Endothelial cell of umbilical vein (primary cell): ENCODE measurements at regions not wholly inside any gene's neighbourhood (a gene's known extent, or its start where the extent isn't known, plus 50 kb on each side); places are given as distances from the start of the nearest gene placed in this dataset.

ENCODE experiments used
- BruUV-seq: library from RNA; stranded (reverse); fragments of 400-500 nt; replicated peaks from 2 replicates; lab custom pipeline; 2021; lab: Mats Ljungman, UMichigan
- CTCF ChIA-PET: fragments of 300-600, 350-600 bp; sonication (Branson Sonifier 250); formaldehyde crosslinking; loops from one replicate; lab custom pipeline; 2021; ENCODE audit warnings: antibody characterized with exemption, inconsistent platforms; lab: Charles Lee
- POLR2A ChIA-PET: fragments of 300-600, 350-600 bp; sonication (Branson Sonifier 250); formaldehyde crosslinking; loops from one replicate; lab custom pipeline; 2021; ENCODE audit warnings: antibody characterized with exemption, inconsistent platforms; lab: Charles Lee
- DNase-seq: peaks from one replicate; pipeline ENCODE4 v3.0.0-alpha.2; 2011; ENCODE audit warnings: low read depth, low spot score
- FAIRE-seq: peaks from 2 replicates; lab custom pipeline; 2011; peaks lifted over from hg19 to GRCh38; lab: Jason Lieb, UNC
- H2AFZ ChIP-seq: 2 replicates; pipeline ENCODE4 v1.6.0; 2012; ENCODE audit warnings: low read depth, low read length, control low read depth, inconsistent platforms
- H3K27ac ChIP-seq: 2 replicates; pipeline ENCODE4 v1.5.1; 2011; ENCODE audit warnings: low read depth, mild to moderate bottlenecking, control low read depth, low read length, moderate library complexity; ENCODE audit not compliant: insufficient read depth
- H3K27me3 ChIP-seq, 2 experiments: 2 replicates each; pipeline versions ENCODE4 v1.6.0 to v1.6.1; 2011; ENCODE audit warnings: low read length in 2 of 2, mixed read lengths in 1 of 2; ENCODE audit not compliant: control insufficient read depth in 2 of 2, insufficient read depth in 2 of 2
- H3K36me3 ChIP-seq, 2 experiments: 2 replicates in 1 of 2; 3 replicates in 1 of 2; pipeline ENCODE4 v1.5.1; 2011; ENCODE audit warnings: low read length in 2 of 2, mild to moderate bottlenecking in 1 of 2, moderate library complexity in 1 of 2; ENCODE audit not compliant: control insufficient read depth in 2 of 2, insufficient read depth in 2 of 2; ENCODE audit errors: extremely low read depth in 1 of 2
- H3K4me1 ChIP-seq: 3 replicates; pipeline ENCODE4 v1.5.1; 2011; ENCODE audit warnings: mild to moderate bottlenecking, low read length; ENCODE audit not compliant: control insufficient read depth, insufficient read depth; ENCODE audit errors: extremely low read depth
- H3K4me2 ChIP-seq: 2 replicates; pipeline ENCODE4 v1.6.1; 2011; ENCODE audit warnings: low read length, control low read depth, mixed read lengths; ENCODE audit not compliant: insufficient read depth
- H3K4me3 ChIP-seq, 3 experiments: fragments of 200-600 bp in 1 of 3; sonication (generic), shearing (Covaris generic) in 1 of 3; replicated peaks in 1 of 3; 2 replicates each; pipeline ENCODE4 v1.5.1; 2011 to 2016; ENCODE audit warnings: control low read depth in 3 of 3, low read length in 3 of 3, mild to moderate bottlenecking in 2 of 3, inconsistent platforms in 1 of 3, low read depth in 1 of 3, moderate library complexity in 1 of 3; ENCODE audit not compliant: insufficient read depth in 1 of 3
- H3K79me2 ChIP-seq: 2 replicates; pipeline ENCODE4 v1.6.0; 2012; ENCODE audit warnings: low read length, inconsistent platforms; ENCODE audit not compliant: control insufficient read depth, insufficient read depth
- H3K9ac ChIP-seq: replicated peaks from 2 replicates; pipeline ENCODE3; 2011; ENCODE audit warnings: low read length, control low read depth; ENCODE audit not compliant: insufficient read depth; ENCODE audit errors: extremely low read depth
- H3K9me1 ChIP-seq: replicated peaks from 3 replicates; pipeline ENCODE4 v1.6.0; 2011; ENCODE audit warnings: mild to moderate bottlenecking, low read length; ENCODE audit not compliant: control insufficient read depth, insufficient read depth; ENCODE audit errors: extremely low read depth
- H3K9me3 ChIP-seq: replicated peaks from 2 replicates; pipeline ENCODE4 v1.5.1; 2012; ENCODE audit warnings: low read length, inconsistent platforms; ENCODE audit not compliant: control insufficient read depth, insufficient read depth
- H4K20me1 ChIP-seq: replicated peaks from 2 replicates; pipeline ENCODE3; 2011; ENCODE audit warnings: mild to moderate bottlenecking, low read length; ENCODE audit not compliant: control insufficient read depth, insufficient read depth; ENCODE audit errors: extremely low read depth
- CTCF ChIP-seq, 2 donors: IDR thresholded peaks; 1 replicate in 1 of 2; 2 replicates in 1 of 2; pipeline ENCODE4 v1.5.1; 2011; ENCODE audit warnings: low read length in 2 of 2, mild to moderate bottlenecking in 2 of 2, moderate library complexity in 2 of 2, control low read depth in 1 of 2, inconsistent platforms in 1 of 2, low read depth in 1 of 2; ENCODE audit not compliant: insufficient read depth in 1 of 2; ENCODE audit errors: extremely low read depth in 1 of 2
- EZH2 ChIP-seq: IDR thresholded peaks from 2 replicates; pipeline ENCODE4 v1.6.1; 2012; ENCODE audit warnings: borderline replicate concordance, low read depth, mild to moderate bottlenecking, moderate library complexity, low read length, inconsistent platforms; ENCODE audit not compliant: severe bottlenecking
- FOS ChIP-seq: IDR thresholded peaks from 2 replicates; pipeline ENCODE4 v1.6.1; 2011; ENCODE audit warnings: mild to moderate bottlenecking, low read length, moderate library complexity, borderline replicate concordance; ENCODE audit not compliant: insufficient read depth
- GATA2 ChIP-seq: IDR thresholded peaks from 2 replicates; pipeline ENCODE4 v1.7.0; 2011; ENCODE audit warnings: low read depth, mild to moderate bottlenecking, moderate library complexity, mixed read lengths, low read length; ENCODE audit not compliant: insufficient read length, insufficient read depth
- JUN ChIP-seq: IDR thresholded peaks from 2 replicates; pipeline ENCODE4 v1.6.1; 2011; ENCODE audit warnings: borderline replicate concordance, low read depth; ENCODE audit not compliant: insufficient read length, insufficient read depth
- MAX ChIP-seq: IDR thresholded peaks from 2 replicates; pipeline ENCODE4 v1.6.1; 2011; ENCODE audit not compliant: insufficient read depth, insufficient read length
- MYC ChIP-seq: IDR thresholded peaks from one replicate; pipeline ENCODE4 v1.6.1; 2011; ENCODE audit warnings: mild to moderate bottlenecking, low read depth, low read length
- POLR2A ChIP-seq: IDR thresholded peaks from 2 replicates; pipeline ENCODE4 v1.6.1; 2012; ENCODE audit warnings: low read depth, mild to moderate bottlenecking, control low read depth, low read length
- POLR2AphosphoS5 ChIP-seq: IDR thresholded peaks from 2 replicates; pipeline ENCODE4 v1.6.1; 2012; ENCODE audit warnings: low read depth, mild to moderate bottlenecking, control low read depth, low read length, moderate library complexity; ENCODE audit not compliant: insufficient read depth
- dilution Hi-C: fragments of 300-500 bp; cut with MboI; formaldehyde crosslinking; loops from one replicate; pipeline ENCODE4 v1.15.0; 2019; ENCODE audit warnings: low sequenced_read_pairs; ENCODE audit not compliant: extremely low pct_ligation_motif_present
- intact Hi-C: fragments of 100-400 bp; cut with micrococcal nuclease; formaldehyde crosslinking; loops from one replicate; pipeline ENCODE4 v1.10.0; 2022

- Histone ChIP-seq H2AFZ (no peak overlapping the region), H3K27me3 (no peaks in the 10 kb centered on the region), H4K20me1 (no peaks in the 10 kb centered on the region), H3K4me3 (no peak overlapping the region), H3K79me2 (no peaks in the 10 kb centered on the region), H3K9me1 (no peaks in the 10 kb centered on the region), H3K36me3 (no peaks in the 10 kb centered on the region), H3K4me2 (no peak overlapping the region), H3K9me3 (no peaks in the 10 kb centered on the region), H3K9ac (no peak overlapping the region), H3K4me1 (no peaks in the 10 kb centered on the region), H3K27ac (no peak overlapping the region)
- ChIA-PET POLR2A (no interaction called here), CTCF (no interaction called here)
- BruUV-seq, result no TSS peak
- intact Hi-C loops, result no loop called here
- FAIRE-seq, result no peak
- no peak for DNase-seq
- no peak for TF ChIP-seq POLR2A
- TF ChIP-seq GATA2, result no peak
- TF ChIP-seq MAX, result no peak
- TF ChIP-seq JUN, result no peak
- TF ChIP-seq CTCF (IDR thresholded peaks at IDR 0.05; ENCODE audit: extremely low read depth in 1 of 2, insufficient read depth in 1 of 2, low read depth in 1 of 2, low read length in 2 of 2), result no peak
- TF ChIP-seq EZH2, result no peak
- TF ChIP-seq FOS, result no peak
- TF ChIP-seq POLR2AphosphoS5, result no peak
- TF ChIP-seq MYC, result no peak
- dilution Hi-C loops, result no loop called here
Measured at GRCh38 chr12:30151831-30152230, 368.1 kb upstream of the TMTC1 start.
